Esophagus muscularis mucosa (tissue), 3 donors: ENCODE measurements at regions not wholly inside any gene's neighbourhood (a gene's known extent, or its start where the extent isn't known, plus 50 kb on each side); places are given as distances from the start of the nearest gene placed in this dataset.

Experiments
- CTCF ChIP-seq, 3 experiments: fragments of 200-600 bp in 2 of 3; fragments of 450-650 bp in 1 of 3; sonication (generic) in 2 of 3; IDR thresholded peaks; one replicate each; pipeline ENCODE4 v1.5.1; 2017 to 2019; ENCODE audit warnings: antibody characterized with exemption in 3 of 3, mild to moderate bottlenecking in 2 of 3, moderate library complexity in 1 of 3
- POLR2A ChIP-seq: fragments of 450-650 bp; IDR thresholded peaks from one replicate; pipeline ENCODE4 v1.6.1; 2017; ENCODE audit warnings: antibody characterized with exemption, moderate library complexity, mild to moderate bottlenecking, low read depth
- POLR2AphosphoS5 ChIP-seq, 2 donors: sonication (generic); formaldehyde crosslinking; IDR thresholded peaks; one replicate each; pipeline ENCODE4 v1.6.1; 2017; ENCODE audit warnings: antibody characterized with exemption in 2 of 2

GRCh38 chr1:239505094-239505493 is 118.7 kb downstream of the CHRM3 start:
- no peak for TF ChIP-seq POLR2AphosphoS5 (IDR thresholded peaks at IDR 0.05)
- no peak for TF ChIP-seq POLR2A
- no peak for TF ChIP-seq CTCF (IDR thresholded peaks at IDR 0.05)
